HL-60 (cell line): ENCODE measurements at regions not wholly inside any gene's neighbourhood (a gene's known extent, or its start where the extent isn't known, plus 50 kb on each side); places are given as distances from the start of the nearest gene placed in this dataset.

Experiments
- DNase-seq, 2 experiments: peaks; one replicate each; pipeline ENCODE4 v3.0.0-alpha.2; 2010 to 2020; ENCODE audit warnings: low read depth in 1 of 2, low spot score in 1 of 2
- H3K27ac ChIP-seq: fragments of 250-450 bp; sonication (Bioruptor Pico); replicated peaks from 2 replicates; pipeline ENCODE4 v1.5.1; 2020; ENCODE audit warnings: mild to moderate bottlenecking, moderate library complexity
- H3K27me3 ChIP-seq: fragments of 250-450 bp; sonication (Bioruptor Pico); 2 replicates; pipeline ENCODE4 v1.5.1; 2021; ENCODE audit warnings: mild to moderate bottlenecking, moderate library complexity; ENCODE audit not compliant: insufficient read depth, poor library complexity, severe bottlenecking
- H3K4me3 ChIP-seq: replicated peaks from 2 replicates; pipeline ENCODE4 v1.5.1; 2011; ENCODE audit warnings: mild to moderate bottlenecking, control low read depth, low read length; ENCODE audit not compliant: insufficient read depth
- CTCF ChIP-seq: IDR thresholded peaks from one replicate; pipeline ENCODE4 v1.5.1; 2011; ENCODE audit warnings: low read length, control low read depth, inconsistent platforms; ENCODE audit not compliant: insufficient read depth
- GABPA ChIP-seq: IDR thresholded peaks from 2 replicates; pipeline ENCODE4 v1.6.1; 2012; ENCODE audit warnings: low read depth
- POLR2AphosphoS5 ChIP-seq: IDR thresholded peaks from 2 replicates; pipeline ENCODE4 v1.6.1; 2012; ENCODE audit warnings: low read depth
- REST ChIP-seq: IDR thresholded peaks from 2 replicates; pipeline ENCODE4 v1.6.1; 2012; ENCODE audit warnings: low read depth; ENCODE audit not compliant: insufficient replicate concordance
- SPI1 ChIP-seq: IDR thresholded peaks from 2 replicates; pipeline ENCODE4 v1.6.1; 2012; ENCODE audit warnings: low read depth, mild to moderate bottlenecking, borderline replicate concordance

- no peak overlapping the region for H3K4me3 ChIP-seq
- no peaks in the 10 kb centered on the region for H3K27me3 ChIP-seq
- DNase-seq: no peak
- no peak overlapping the region for H3K27ac ChIP-seq
- TF ChIP-seq SPI1: no peak
- no peak for TF ChIP-seq POLR2AphosphoS5
- TF ChIP-seq REST: no peak
Measured at GRCh38 chr5:125026867-125027731, 280.7 kb upstream of the ZNF608 start.

- Histone ChIP-seq H3K4me3 (no peak overlapping the region), H3K27ac (no peak overlapping the region), H3K27me3 (no peaks in the 10 kb centered on the region)
- no peak for DNase-seq
- TF ChIP-seq SPI1 (no peak), CTCF (no peak), REST (no peak), GABPA (no peak), POLR2AphosphoS5 (no peak)
Measured at GRCh38 chr5:125032286-125032685, 285.8 kb upstream of the ZNF608 start.

- no peak overlapping the region for H3K27ac ChIP-seq
- DNase-seq: no peak
- H3K4me3 ChIP-seq: no peak overlapping the region
- TF ChIP-seq GABPA: no peak
- TF ChIP-seq POLR2AphosphoS5: no peak
- no peak for TF ChIP-seq SPI1
- TF ChIP-seq REST: no peak
- TF ChIP-seq CTCF: no peak
- H3K27me3 ChIP-seq: no peaks in the 10 kb centered on the region
Measured at GRCh38 chr5:125033602-125034001, 287.2 kb upstream of the ZNF608 start.
